GM23338 (cell line): ENCODE measurements at regions not wholly inside any gene's neighbourhood (a gene's known extent, or its start where the extent isn't known, plus 50 kb on each side); places are given as distances from the start of the nearest gene placed in this dataset.

ENCODE experiments used
- ATAC-seq: fragments of 200-7000 bp; cut with Tn5 transposase; 3 replicates; pipeline ENCODE4 v1.9.1; 2020
- DNase-seq: peaks from one replicate; pipeline ENCODE4 v3.0.0-alpha.2; 2015; ENCODE audit warnings: low spot score
- H2AFZ ChIP-seq: fragments of 200-600 bp; sonication (generic); 2 replicates; pipeline ENCODE4 v1.8.0; 2016; ENCODE audit warnings: antibody characterized with exemption, mild to moderate bottlenecking, moderate library complexity
- H3F3A ChIP-seq: fragments of 200-600 bp; sonication (generic); replicated peaks from 2 replicates; pipeline ENCODE4 v1.8.0; 2017; ENCODE audit warnings: antibody characterized with exemption, mixed run types, low read depth
- H3K27ac ChIP-seq: fragments of 200-600 bp; sonication (generic); 2 replicates; pipeline ENCODE4 v1.6.1; 2016; ENCODE audit warnings: low read depth
- H3K27me3 ChIP-seq: fragments of 200-600 bp; sonication (generic); 2 replicates; pipeline ENCODE4 v1.8.0; 2016; ENCODE audit warnings: mild to moderate bottlenecking, mixed run types, moderate library complexity; ENCODE audit not compliant: insufficient read depth
- H3K36me3 ChIP-seq: fragments of 200-600 bp; sonication (generic); 2 replicates; pipeline ENCODE4 v1.8.0; 2016; ENCODE audit warnings: mild to moderate bottlenecking; ENCODE audit not compliant: insufficient read depth
- H3K4me1 ChIP-seq: fragments of 200-600 bp; sonication (generic); 2 replicates; pipeline ENCODE4 v1.8.0; 2016; ENCODE audit warnings: mild to moderate bottlenecking, moderate library complexity; ENCODE audit not compliant: insufficient read depth
- H3K4me2 ChIP-seq: fragments of 200-600 bp; sonication (generic); 2 replicates; pipeline ENCODE4 v1.7.1; 2017; ENCODE audit warnings: mixed run types
- H3K4me3 ChIP-seq: fragments of 200-600 bp; sonication (generic); 2 replicates; pipeline ENCODE4 v1.6.1; 2016; ENCODE audit warnings: mixed run types
- H3K79me2 ChIP-seq: fragments of 200-600 bp; sonication (generic); replicated peaks from 2 replicates; pipeline ENCODE4 v1.8.0; 2017; ENCODE audit warnings: mild to moderate bottlenecking; ENCODE audit not compliant: insufficient read depth
- H3K9me2 ChIP-seq: fragments of 200-600 bp; sonication (generic); 2 replicates; pipeline ENCODE4 v1.8.0; 2017; ENCODE audit not compliant: insufficient read depth
- H4K20me1 ChIP-seq: fragments of 200-600 bp; sonication (generic); replicated peaks from 2 replicates; pipeline ENCODE4 v1.8.0; 2017; ENCODE audit warnings: mild to moderate bottlenecking; ENCODE audit not compliant: insufficient read depth
- H3K27ac Mint-ChIP-seq: 2 replicates; pipeline ENCODE4 v1.8.0; 2020; ENCODE audit warnings: inconsistent platforms, mild to moderate bottlenecking, moderate library complexity, mixed read lengths
- H3K27me3 Mint-ChIP-seq: 3 replicates; pipeline ENCODE4 v1.8.0; 2022; ENCODE audit warnings: low read depth, mild to moderate bottlenecking, moderate library complexity, mixed read lengths, inconsistent platforms; ENCODE audit not compliant: insufficient read depth, poor library complexity
- H3K36me3 Mint-ChIP-seq: 3 replicates; pipeline ENCODE4 v1.8.0; 2021; ENCODE audit warnings: low read depth, mild to moderate bottlenecking, inconsistent platforms, moderate library complexity, mixed read lengths
- H3K4me1 Mint-ChIP-seq: 3 replicates; pipeline ENCODE4 v1.8.0; 2020; ENCODE audit warnings: mild to moderate bottlenecking, inconsistent platforms, mixed read lengths
- H3K4me3 Mint-ChIP-seq: 3 replicates; pipeline ENCODE4 v1.8.0; 2021; ENCODE audit warnings: moderate library complexity, mild to moderate bottlenecking, inconsistent platforms, mixed read lengths
- H3K9me3 Mint-ChIP-seq: 3 replicates; pipeline ENCODE4 v1.8.0; 2020; ENCODE audit warnings: moderate library complexity, mild to moderate bottlenecking, inconsistent platforms, mixed read lengths
- CREB1 ChIP-seq: fragments of 250-450 bp; sonication (Bioruptor Pico); IDR thresholded peaks from 2 replicates; pipeline ENCODE4 v1.5.0; 2020; ENCODE audit warnings: low read depth, mild to moderate bottlenecking, moderate library complexity
- ETS1 ChIP-seq: IDR thresholded peaks from 2 replicates; pipeline ENCODE4 v1.6.1; 2016; ENCODE audit warnings: antibody characterized with exemption
- EZH2 ChIP-seq: fragments of 200-600 bp; sonication (generic); IDR thresholded peaks from one replicate; pipeline ENCODE4 v1.8.0; 2017; ENCODE audit warnings: antibody characterized with exemption, mild to moderate bottlenecking, low read depth; ENCODE audit not compliant: unreplicated experiment
- JUNB ChIP-seq: IDR thresholded peaks from one replicate; pipeline ENCODE4 v1.6.1; 2016; ENCODE audit warnings: antibody characterized with exemption; ENCODE audit not compliant: unreplicated experiment
- NANOG ChIP-seq: IDR thresholded peaks from 2 replicates; pipeline ENCODE4 v1.6.1; 2016; ENCODE audit warnings: antibody characterized with exemption, borderline replicate concordance
- POLR2AphosphoS5 ChIP-seq: IDR thresholded peaks from 2 replicates; pipeline ENCODE4 v1.6.1; 2016; ENCODE audit warnings: antibody characterized with exemption, low read depth
- REST ChIP-seq: IDR thresholded peaks from one replicate; pipeline ENCODE4 v1.6.1; 2018; ENCODE audit warnings: antibody characterized with exemption; ENCODE audit not compliant: unreplicated experiment
- STAT1 ChIP-seq: IDR thresholded peaks from one replicate; pipeline ENCODE4 v1.6.1; 2016; ENCODE audit warnings: antibody characterized with exemption; ENCODE audit not compliant: unreplicated experiment
- ZNF114 ChIP-seq: fragments of 250-450 bp; sonication (Bioruptor Pico); IDR thresholded peaks from 2 replicates; pipeline ENCODE4 v1.5.0; 2020; ENCODE audit warnings: mild to moderate bottlenecking, moderate library complexity
- TF ChIP-seq, protein P1 (sequence below), 2 experiments: fragments of 200-600 bp in 1 of 2; sonication (generic) in 1 of 2; conservative IDR thresholded peaks; 2 replicates each; pipeline versions ENCODE4 v1.5.1 to v1.6.1; 2016 to 2017; ENCODE audit warnings: antibody characterized with exemption in 2 of 2, low read depth in 2 of 2, mild to moderate bottlenecking in 2 of 2, moderate library complexity in 1 of 2

DNA sequence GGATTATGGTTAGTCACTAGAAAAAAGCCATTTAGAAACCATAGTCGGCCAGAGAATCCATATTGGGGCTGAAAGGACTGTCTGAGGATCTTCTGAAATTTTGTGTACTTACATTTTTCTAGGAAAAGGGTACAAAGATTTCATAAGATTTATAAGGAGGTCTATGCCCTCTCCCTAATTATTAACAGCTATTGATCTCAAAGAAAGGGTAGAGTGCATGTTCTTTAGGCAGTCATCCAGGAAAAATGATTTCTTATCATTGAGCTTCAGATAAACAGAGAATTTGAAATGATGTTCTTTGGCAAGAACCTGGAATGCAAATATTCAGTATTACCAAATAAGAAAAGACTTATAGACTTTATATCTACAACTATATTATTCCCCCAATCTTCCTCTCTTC is 195.3 kb downstream of the ACTR3 start (continued):
- TF ChIP-seq REST (no peak), POLR2AphosphoS5 (no peak), JUNB (no peak), NANOG (no peak), STAT1 (no peak), EZH2 (no peak), ZNF114 (CRISPR knock-in tag) (no peak), ETS1 (no peak)
- TF ChIP-seq, protein P1, sequence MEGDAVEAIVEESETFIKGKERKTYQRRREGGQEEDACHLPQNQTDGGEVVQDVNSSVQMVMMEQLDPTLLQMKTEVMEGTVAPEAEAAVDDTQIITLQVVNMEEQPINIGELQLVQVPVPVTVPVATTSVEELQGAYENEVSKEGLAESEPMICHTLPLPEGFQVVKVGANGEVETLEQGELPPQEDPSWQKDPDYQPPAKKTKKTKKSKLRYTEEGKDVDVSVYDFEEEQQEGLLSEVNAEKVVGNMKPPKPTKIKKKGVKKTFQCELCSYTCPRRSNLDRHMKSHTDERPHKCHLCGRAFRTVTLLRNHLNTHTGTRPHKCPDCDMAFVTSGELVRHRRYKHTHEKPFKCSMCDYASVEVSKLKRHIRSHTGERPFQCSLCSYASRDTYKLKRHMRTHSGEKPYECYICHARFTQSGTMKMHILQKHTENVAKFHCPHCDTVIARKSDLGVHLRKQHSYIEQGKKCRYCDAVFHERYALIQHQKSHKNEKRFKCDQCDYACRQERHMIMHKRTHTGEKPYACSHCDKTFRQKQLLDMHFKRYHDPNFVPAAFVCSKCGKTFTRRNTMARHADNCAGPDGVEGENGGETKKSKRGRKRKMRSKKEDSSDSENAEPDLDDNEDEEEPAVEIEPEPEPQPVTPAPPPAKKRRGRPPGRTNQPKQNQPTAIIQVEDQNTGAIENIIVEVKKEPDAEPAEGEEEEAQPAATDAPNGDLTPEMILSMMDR (conservative IDR thresholded peaks at IDR 0.05; ENCODE audit: low read depth in 2 of 2) = no peak

DNA sequence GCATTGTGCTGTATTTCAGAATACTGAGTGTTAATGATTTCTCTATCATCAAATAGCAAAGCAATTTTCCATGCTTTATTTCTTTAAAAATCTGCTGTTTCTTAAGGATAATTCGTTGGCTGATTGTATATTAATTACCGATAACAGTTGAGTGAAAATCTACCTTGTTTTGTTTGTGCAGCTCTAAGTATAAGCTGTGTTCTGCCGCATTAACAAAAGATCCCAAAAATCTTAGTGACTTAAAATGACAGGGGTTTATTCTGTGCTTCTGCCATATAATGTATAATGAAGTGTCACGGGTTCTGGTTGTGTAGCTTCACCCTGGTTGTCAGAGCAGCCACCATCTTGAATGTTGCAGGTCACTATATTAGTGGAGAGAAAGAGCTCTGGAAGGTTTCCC is 196.1 kb downstream of the ACTR3 start:
- no peaks in the 10 kb centered on the region for H3K79me2 ChIP-seq
- DNase-seq = no peak

More for the DNA sequence above, 196.1 kb downstream of the ACTR3 start:
- Mint-ChIP-seq H3K27ac (no peak overlapping the region), H3K9me3 (peaks cover 46% of the 10 kb centered on the region), H3K4me1 (no peaks in the 10 kb centered on the region), H3K4me3 (no peak overlapping the region), H3K36me3 (no peaks in the 10 kb centered on the region), H3K27me3 (peaks cover 1% of the 10 kb centered on the region)
- Histone ChIP-seq H3K4me1 (no peaks in the 10 kb centered on the region), H2AFZ (no peak overlapping the region), H3K9me2 (no peaks in the 10 kb centered on the region), H4K20me1 (no peaks in the 10 kb centered on the region), H3K27me3 (no peaks in the 10 kb centered on the region), H3K27ac (no peak overlapping the region), H3K4me3 (no peak overlapping the region), H3K36me3 (no peaks in the 10 kb centered on the region), H3K4me2 (no peak overlapping the region), H3F3A (no peaks in the 10 kb centered on the region)
- TF ChIP-seq ZNF114 (CRISPR knock-in tag) = no peak
- TF ChIP-seq ETS1 = no peak
- no peak for TF ChIP-seq CREB1
- TF ChIP-seq EZH2 = no peak
- TF ChIP-seq, protein P1 (conservative IDR thresholded peaks at IDR 0.05; ENCODE audit: low read depth in 2 of 2) = no peak
- no peak for TF ChIP-seq JUNB
- ATAC-seq = no peak
